GM18508 (cell line): ENCODE measurements at regions not wholly inside any gene's neighbourhood (a gene's known extent, or its start where the extent isn't known, plus 50 kb on each side); places are given as distances from the start of the nearest gene placed in this dataset.

Source experiments
- ATAC-seq: cut with Tn5 transposase; IDR thresholded peaks from one replicate; pipeline ENCODE4 v1.9.1; 2021; ENCODE audit warnings: moderate number of reproducible peaks; ENCODE audit not compliant: insufficient read depth, unreplicated experiment

DNA sequence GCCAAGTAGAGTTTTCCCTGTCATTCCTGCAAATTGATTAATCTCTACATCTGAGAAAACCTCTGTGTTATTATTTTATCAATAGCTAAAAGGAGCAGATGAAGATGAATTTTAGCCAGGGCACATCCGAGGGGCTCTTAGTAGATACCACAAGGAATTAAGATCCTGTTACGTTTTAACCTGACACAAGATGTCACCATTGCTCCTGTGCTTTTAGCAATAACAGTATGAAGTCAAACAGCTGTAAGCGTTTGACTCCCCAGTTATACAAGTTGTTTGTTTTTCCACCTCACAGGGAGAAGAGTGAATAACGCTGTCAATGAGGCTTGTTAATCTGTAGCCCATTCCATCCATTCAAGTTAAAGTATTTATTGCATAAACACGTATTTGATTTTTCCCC, 76.0 kb upstream of the AP1S2 start:
- ATAC-seq = no peak

DNA sequence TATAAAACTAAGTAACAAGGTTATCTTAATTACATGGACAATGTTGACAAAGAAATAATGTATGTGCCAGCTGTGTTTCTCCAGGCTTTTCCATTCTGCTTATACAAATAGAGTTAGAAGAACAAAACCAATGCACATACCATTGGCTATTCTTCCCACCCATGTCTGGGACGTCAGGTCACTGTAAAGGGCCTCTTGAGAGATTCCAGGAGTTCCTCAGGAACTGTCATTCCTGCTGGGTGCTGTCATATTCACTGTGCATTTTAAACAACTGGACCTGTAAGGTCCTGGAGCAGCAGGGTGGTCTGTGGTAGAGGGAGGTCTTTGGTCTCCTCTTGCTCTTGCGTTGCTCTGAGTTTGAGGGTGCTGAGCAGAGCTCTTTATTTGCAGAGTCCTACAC, 74.6 kb upstream of the AP1S2 start:
- no peak for ATAC-seq

DNA sequence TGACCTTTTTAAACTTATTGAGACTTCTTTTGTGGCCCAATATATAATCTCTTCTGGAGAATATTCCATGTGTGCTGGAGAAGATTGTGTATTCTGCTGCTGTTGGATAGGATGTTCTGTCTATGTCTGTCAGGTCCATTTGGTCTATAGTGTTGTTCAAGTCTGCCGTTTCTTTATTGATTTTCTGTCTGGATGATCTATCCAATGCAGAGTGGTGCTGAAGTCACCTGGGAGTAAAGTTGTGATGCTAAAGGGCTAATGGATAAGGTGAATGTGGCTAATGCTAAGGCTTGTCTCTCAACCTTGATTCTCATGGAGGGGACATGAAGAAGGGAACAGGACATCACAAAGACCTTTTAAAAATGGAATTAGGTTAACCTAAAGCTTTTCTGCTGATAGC, 72.0 kb upstream of the AP1S2 start:
- ATAC-seq = no peak

DNA sequence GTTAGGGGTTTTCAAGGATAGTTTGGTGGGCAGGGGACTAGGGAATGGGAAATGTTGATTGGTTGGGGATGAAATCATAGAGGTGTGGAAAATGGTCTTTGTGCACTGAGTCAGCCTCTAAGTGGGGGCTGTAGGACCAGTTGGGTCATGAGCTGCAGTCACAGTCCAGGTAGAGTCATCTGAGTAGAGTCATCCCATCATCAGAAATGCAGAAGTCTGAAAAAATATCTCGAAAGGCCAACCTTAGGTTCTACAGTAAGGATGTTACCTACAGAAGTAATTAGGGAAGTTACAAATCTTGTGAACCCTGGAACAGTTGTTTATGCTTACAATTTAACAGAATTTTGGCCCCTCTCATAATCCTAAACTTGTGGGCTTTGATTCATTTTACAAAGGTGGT, 63.4 kb upstream of the AP1S2 start:
- no peak for ATAC-seq

DNA sequence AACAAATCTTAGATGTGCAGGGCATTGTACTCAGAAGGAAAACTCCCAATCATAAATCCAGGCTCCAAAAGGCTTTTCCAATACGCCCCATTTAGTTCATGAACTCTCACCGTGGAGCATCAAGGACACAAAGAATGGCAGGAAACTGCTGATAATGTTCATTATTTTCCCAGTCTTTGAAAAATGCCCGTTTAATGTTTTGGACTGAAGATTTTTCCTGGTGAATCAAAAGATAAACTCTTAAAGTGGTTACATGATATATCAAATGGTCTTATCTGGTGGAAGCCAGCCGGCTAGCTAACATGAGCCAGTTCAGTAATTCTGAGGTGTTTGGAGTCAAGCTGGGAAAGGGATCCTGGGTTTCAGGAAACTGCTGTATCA, 62.1 kb upstream of the AP1S2 start:
- ATAC-seq = no peak

DNA sequence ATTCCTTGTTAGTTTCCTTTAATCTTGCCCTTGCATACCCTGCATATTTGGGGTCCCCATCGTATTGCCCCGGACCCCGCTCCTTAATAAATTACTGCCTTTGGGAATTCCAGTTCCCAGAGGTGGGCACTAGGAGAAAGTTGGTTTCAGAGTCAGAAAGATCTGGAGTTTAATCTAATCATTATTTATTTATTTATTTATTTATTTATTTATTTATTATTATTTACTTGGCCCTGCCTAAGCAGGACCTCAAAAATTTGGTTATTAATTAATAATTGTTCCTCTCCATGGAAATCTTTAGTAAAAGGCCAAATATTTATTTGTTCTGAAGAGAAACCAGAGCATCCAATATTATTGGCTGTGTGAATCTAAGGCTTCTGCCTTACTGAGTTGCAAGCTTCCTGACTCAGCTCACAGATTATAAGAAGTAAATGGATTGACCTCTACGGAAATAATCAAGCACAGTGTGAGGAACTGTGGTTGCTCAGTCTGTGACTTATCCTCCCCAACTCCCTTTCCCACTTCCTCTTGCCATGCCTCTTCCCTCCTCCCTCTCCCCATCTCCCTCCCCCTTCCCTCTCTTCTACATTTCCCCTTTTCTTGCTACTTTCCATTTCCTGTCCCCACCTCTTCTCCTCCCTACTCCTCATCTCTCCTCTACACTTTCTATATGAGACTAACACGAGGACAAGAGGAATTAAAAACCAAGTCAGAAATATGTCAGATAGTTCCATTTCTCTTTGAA, 61.5 kb upstream of the AP1S2 start:
- ATAC-seq = no peak

DNA sequence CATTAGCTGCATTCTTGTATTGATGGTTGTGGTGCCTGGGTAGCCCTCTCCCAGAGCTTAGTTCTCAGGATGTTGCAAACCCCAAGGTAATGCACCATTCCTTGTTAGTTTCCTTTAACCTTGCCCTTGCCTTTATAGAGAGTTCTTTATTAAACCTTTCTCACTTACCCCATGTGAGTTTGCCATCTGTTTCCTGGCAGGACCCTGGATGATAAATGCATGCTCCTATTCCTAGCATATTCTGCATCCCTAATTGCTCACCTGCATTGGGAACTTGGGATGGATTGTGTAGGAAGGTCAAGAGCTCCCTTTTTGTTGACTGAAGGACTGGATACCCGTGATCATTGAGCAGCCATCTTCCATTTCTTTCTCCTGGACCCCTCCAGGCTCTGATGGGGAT, 59.9 kb upstream of the AP1S2 start:
- no peak for ATAC-seq

DNA sequence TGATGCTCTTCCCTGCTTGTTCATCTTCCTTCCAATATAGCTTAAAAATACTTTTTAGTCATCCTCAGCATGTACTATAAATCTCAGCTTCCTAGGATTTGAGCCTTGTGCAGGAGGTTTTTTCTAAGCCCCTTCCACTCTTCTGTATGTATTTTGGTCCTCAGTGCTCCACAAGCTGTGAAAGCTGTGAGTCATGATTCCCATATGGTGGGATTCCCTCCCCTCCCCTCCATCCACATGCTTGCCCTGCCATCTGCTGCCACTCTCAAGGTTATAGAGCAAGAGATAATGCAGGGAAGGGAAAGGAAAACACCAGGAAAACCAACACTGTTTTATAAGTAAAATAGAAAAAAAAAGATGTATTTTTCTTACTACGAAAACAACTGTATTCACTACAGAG, 58.5 kb upstream of the AP1S2 start:
- ATAC-seq = no peak

DNA sequence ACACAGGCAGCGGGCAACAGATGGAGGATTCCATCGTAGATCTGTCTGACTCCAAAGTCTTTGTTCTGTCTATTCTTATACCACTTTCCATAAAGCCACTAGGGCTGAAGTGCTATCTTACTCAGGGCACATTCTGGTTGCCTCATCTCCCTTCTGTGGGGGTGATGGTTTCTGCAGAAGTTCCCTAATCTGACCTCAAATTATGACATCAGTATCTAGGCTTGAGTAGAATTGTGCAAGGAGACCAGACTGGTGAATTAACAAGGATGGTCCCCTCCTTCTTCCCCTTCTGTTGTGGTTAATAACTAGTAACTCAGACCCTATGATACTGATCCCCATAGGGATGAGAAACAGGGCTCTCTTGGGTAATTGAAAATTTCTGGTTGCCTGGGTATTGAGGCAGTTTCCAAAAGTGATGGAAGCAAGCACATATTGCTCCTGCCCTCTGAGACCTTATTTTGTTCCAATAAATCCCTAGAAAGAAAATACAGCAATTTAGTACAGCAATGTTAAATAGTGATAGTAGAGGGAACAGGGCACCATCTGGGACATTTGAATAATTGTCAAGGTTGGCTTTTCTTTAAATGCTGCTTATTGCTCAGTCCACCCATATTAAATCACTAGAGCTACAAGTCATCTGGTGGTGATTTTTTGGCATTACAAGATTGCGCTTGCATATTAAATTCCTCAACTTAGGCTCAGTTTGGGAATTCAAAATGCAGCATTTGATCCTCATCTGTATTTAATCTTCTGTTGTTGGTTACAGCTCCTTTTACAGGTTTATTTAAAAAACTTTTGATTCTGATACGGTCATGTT, 57.3 kb upstream of the AP1S2 start:
- peak; percentile 69 for ATAC-seq

DNA sequence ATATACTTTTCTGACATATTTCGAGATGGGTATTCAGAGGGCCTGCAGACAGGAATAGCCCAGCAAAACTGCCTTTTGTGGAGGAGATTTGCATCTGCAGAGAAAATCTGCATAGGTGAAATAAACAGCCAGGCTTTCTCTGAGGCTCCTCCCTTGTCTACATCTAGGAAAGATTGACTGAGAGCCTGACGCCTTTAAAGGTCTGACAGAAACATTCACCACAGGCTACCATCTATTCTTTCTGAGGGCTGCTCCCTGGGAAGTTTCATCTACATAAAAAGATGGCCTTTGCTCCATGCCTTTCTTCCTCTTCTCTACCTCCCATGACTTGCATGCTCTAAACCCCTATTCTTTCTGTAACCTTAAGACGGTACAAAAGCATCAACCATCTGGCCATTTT, 55.0 kb upstream of the AP1S2 start:
- no peak for ATAC-seq

DNA sequence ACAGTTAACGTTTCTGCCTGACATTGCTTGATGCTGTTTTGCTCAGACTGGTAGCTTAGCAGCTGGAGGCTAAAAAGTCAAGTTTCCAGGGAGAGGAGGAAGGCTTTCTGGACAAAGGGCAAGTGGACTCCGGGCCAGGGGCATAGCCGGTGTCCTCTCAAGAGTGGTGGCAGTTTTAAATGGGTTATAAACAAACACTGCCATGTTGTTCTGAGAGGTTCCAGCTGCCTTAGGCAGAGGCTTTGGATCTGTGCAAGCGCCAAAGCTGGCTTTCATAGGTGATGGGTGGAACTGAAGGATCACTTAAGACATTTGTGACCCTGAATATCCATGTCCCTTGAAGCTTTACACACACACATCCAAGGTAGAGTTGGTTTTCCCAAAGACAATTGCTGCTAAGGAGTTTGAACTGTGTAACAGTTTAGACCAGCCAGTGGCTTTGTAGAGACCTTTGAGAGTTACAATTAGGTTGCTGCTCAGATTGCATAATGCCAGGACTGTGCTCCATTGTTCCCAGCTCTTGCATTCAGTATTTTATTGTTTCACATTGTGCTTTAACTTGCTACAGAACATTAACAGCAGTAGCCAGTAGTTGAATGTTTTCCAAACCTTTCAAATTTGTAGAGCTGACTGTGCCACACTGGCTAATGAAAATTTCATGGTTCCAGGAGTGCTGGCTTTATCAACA, 54.1 kb upstream of the AP1S2 start:
- no peak for ATAC-seq

DNA sequence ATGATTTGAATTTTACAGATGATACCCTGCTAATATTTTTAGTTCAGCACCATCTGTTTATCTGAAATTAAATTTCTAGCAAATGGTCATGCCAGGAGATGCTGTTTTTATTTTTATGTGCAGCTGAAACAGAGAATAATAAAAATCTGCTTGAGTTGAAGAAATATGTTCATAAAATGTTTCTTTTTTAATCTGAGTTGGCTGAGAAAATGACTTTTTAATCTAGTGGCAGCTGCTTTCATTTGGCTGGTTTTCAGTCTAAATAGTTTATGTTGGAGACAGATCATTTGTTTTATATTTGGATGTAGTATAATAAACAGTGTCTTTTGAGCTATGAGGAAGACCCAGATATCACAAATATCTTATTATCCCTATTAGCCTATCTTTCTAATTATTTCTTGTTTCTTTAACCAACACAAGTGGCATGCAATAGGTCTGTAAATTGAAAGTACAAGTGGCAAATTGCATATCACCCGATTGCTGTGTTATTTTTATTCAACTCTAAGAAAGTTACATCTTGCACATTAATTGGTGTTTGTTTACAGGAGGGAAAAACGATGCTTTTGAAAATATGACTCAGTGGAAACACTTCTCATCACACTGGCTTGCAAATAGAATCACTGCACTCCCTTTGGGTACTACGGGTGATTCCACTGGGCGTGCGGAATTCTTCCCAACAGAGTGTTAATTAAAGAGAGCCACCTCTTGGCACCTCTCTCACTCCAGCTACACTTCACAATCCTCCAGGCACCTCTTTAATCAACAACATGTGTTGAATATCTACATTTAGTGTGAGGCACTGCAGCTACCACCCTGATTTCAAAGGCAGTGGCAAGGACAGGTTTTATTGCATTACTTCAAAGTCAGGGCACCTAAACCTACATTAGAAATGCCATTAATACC, 51.7 kb upstream of the AP1S2 start:
- ATAC-seq = no peak
